GM23338 (cell line): ENCODE measurements at regions not wholly inside any gene's neighbourhood (a gene's known extent, or its start where the extent isn't known, plus 50 kb on each side); places are given as distances from the start of the nearest gene placed in this dataset.

Experiments used
- ATAC-seq: fragments of 200-7000 bp; cut with Tn5 transposase; 3 replicates; pipeline ENCODE4 v1.9.1; 2020
- DNase-seq: peaks from one replicate; pipeline ENCODE4 v3.0.0-alpha.2; 2015; ENCODE audit warnings: low spot score
- H2AFZ ChIP-seq: fragments of 200-600 bp; sonication (generic); 2 replicates; pipeline ENCODE4 v1.8.0; 2016; ENCODE audit warnings: antibody characterized with exemption, mild to moderate bottlenecking, moderate library complexity
- H3F3A ChIP-seq: fragments of 200-600 bp; sonication (generic); replicated peaks from 2 replicates; pipeline ENCODE4 v1.8.0; 2017; ENCODE audit warnings: antibody characterized with exemption, mixed run types, low read depth
- H3K27ac ChIP-seq: fragments of 200-600 bp; sonication (generic); 2 replicates; pipeline ENCODE4 v1.6.1; 2016; ENCODE audit warnings: low read depth
- H3K27me3 ChIP-seq: fragments of 200-600 bp; sonication (generic); 2 replicates; pipeline ENCODE4 v1.8.0; 2016; ENCODE audit warnings: mild to moderate bottlenecking, mixed run types, moderate library complexity; ENCODE audit not compliant: insufficient read depth
- H3K36me3 ChIP-seq: fragments of 200-600 bp; sonication (generic); 2 replicates; pipeline ENCODE4 v1.8.0; 2016; ENCODE audit warnings: mild to moderate bottlenecking; ENCODE audit not compliant: insufficient read depth
- H3K4me1 ChIP-seq: fragments of 200-600 bp; sonication (generic); 2 replicates; pipeline ENCODE4 v1.8.0; 2016; ENCODE audit warnings: mild to moderate bottlenecking, moderate library complexity; ENCODE audit not compliant: insufficient read depth
- H3K4me2 ChIP-seq: fragments of 200-600 bp; sonication (generic); 2 replicates; pipeline ENCODE4 v1.7.1; 2017; ENCODE audit warnings: mixed run types
- H3K4me3 ChIP-seq: fragments of 200-600 bp; sonication (generic); 2 replicates; pipeline ENCODE4 v1.6.1; 2016; ENCODE audit warnings: mixed run types
- H3K79me2 ChIP-seq: fragments of 200-600 bp; sonication (generic); replicated peaks from 2 replicates; pipeline ENCODE4 v1.8.0; 2017; ENCODE audit warnings: mild to moderate bottlenecking; ENCODE audit not compliant: insufficient read depth
- H3K9me2 ChIP-seq: fragments of 200-600 bp; sonication (generic); 2 replicates; pipeline ENCODE4 v1.8.0; 2017; ENCODE audit not compliant: insufficient read depth
- H4K20me1 ChIP-seq: fragments of 200-600 bp; sonication (generic); replicated peaks from 2 replicates; pipeline ENCODE4 v1.8.0; 2017; ENCODE audit warnings: mild to moderate bottlenecking; ENCODE audit not compliant: insufficient read depth
- H3K27ac Mint-ChIP-seq: 2 replicates; pipeline ENCODE4 v1.8.0; 2020; ENCODE audit warnings: inconsistent platforms, mild to moderate bottlenecking, moderate library complexity, mixed read lengths
- H3K27me3 Mint-ChIP-seq: 3 replicates; pipeline ENCODE4 v1.8.0; 2022; ENCODE audit warnings: low read depth, mild to moderate bottlenecking, moderate library complexity, mixed read lengths, inconsistent platforms; ENCODE audit not compliant: insufficient read depth, poor library complexity
- H3K36me3 Mint-ChIP-seq: 3 replicates; pipeline ENCODE4 v1.8.0; 2021; ENCODE audit warnings: low read depth, mild to moderate bottlenecking, inconsistent platforms, moderate library complexity, mixed read lengths
- H3K4me1 Mint-ChIP-seq: 3 replicates; pipeline ENCODE4 v1.8.0; 2020; ENCODE audit warnings: mild to moderate bottlenecking, inconsistent platforms, mixed read lengths
- H3K4me3 Mint-ChIP-seq: 3 replicates; pipeline ENCODE4 v1.8.0; 2021; ENCODE audit warnings: moderate library complexity, mild to moderate bottlenecking, inconsistent platforms, mixed read lengths
- H3K9me3 Mint-ChIP-seq: 3 replicates; pipeline ENCODE4 v1.8.0; 2020; ENCODE audit warnings: moderate library complexity, mild to moderate bottlenecking, inconsistent platforms, mixed read lengths
- CREB1 ChIP-seq: fragments of 250-450 bp; sonication (Bioruptor Pico); IDR thresholded peaks from 2 replicates; pipeline ENCODE4 v1.5.0; 2020; ENCODE audit warnings: low read depth, mild to moderate bottlenecking, moderate library complexity
- EZH2 ChIP-seq: fragments of 200-600 bp; sonication (generic); IDR thresholded peaks from one replicate; pipeline ENCODE4 v1.8.0; 2017; ENCODE audit warnings: antibody characterized with exemption, mild to moderate bottlenecking, low read depth; ENCODE audit not compliant: unreplicated experiment
- EZH2phosphoT487 ChIP-seq: fragments of 200-600 bp; sonication (generic); IDR thresholded peaks from one replicate; pipeline ENCODE4 v1.8.1; 2018; ENCODE audit warnings: antibody characterized with exemption; ENCODE audit not compliant: unreplicated experiment
- JUNB ChIP-seq: IDR thresholded peaks from one replicate; pipeline ENCODE4 v1.6.1; 2016; ENCODE audit warnings: antibody characterized with exemption; ENCODE audit not compliant: unreplicated experiment
- NANOG ChIP-seq: IDR thresholded peaks from 2 replicates; pipeline ENCODE4 v1.6.1; 2016; ENCODE audit warnings: antibody characterized with exemption, borderline replicate concordance
- POLR2AphosphoS5 ChIP-seq: IDR thresholded peaks from 2 replicates; pipeline ENCODE4 v1.6.1; 2016; ENCODE audit warnings: antibody characterized with exemption, low read depth
- STAT1 ChIP-seq: IDR thresholded peaks from one replicate; pipeline ENCODE4 v1.6.1; 2016; ENCODE audit warnings: antibody characterized with exemption; ENCODE audit not compliant: unreplicated experiment
- ZNF114 ChIP-seq: fragments of 250-450 bp; sonication (Bioruptor Pico); IDR thresholded peaks from 2 replicates; pipeline ENCODE4 v1.5.0; 2020; ENCODE audit warnings: mild to moderate bottlenecking, moderate library complexity
- ZNF331 ChIP-seq: fragments of 250-450 bp; sonication (Bioruptor Pico); IDR thresholded peaks from 2 replicates; pipeline ENCODE4 v1.5.0; 2020; ENCODE audit warnings: low read depth, mild to moderate bottlenecking, moderate library complexity
- TF ChIP-seq, protein P1 (sequence below): fragments of 250-450 bp; sonication (Bioruptor Pico); IDR thresholded peaks from 2 replicates; pipeline ENCODE4 v1.5.0; 2020; ENCODE audit warnings: mild to moderate bottlenecking, moderate library complexity
- TF ChIP-seq, protein P2 (sequence below): IDR thresholded peaks from one replicate; pipeline ENCODE4 v1.6.1; 2018; ENCODE audit warnings: antibody characterized with exemption; ENCODE audit not compliant: unreplicated experiment
- TF ChIP-seq, protein P3 (sequence below): IDR thresholded peaks from 2 replicates; pipeline ENCODE4 v1.6.1; 2016; ENCODE audit warnings: antibody characterized with exemption
- TF ChIP-seq, protein P4 (sequence below), 2 experiments: fragments of 200-600 bp in 1 of 2; sonication (generic) in 1 of 2; conservative IDR thresholded peaks; 2 replicates each; pipeline versions ENCODE4 v1.5.1 to v1.6.1; 2016 to 2017; ENCODE audit warnings: antibody characterized with exemption in 2 of 2, low read depth in 2 of 2, mild to moderate bottlenecking in 2 of 2, moderate library complexity in 1 of 2

DNA sequence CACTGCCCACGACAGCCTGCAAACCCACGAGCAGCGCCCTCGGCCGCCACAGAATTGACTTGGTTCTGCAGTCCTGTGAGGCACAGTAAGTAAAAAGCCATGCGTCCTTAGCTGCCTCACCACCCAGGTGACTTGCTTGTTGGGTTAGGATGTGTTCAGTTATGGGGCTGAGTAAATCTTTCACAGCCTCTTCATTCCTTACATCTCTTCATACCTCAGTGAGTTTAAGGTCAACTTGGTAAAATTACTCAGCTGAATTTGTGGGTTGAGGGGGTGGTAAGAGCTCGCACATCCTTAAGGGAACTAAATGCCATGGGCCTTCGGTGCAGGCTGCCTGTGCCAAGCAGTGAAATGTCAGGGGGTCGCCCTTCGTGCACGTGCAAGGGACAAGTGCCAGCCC, 165.2 kb upstream of the ALKAL2 start:
- Mint-ChIP-seq H3K4me3 (no peak overlapping the region), H3K27me3 (no peaks in the 10 kb centered on the region), H3K27ac (no peak overlapping the region), H3K36me3 (no peaks in the 10 kb centered on the region), H3K9me3 (peaks cover 3% of the 10 kb centered on the region; the same call in 1 of the 3 replicates), H3K4me1 (peaks cover 21% of the 10 kb centered on the region)
- no peaks in the 10 kb centered on the region for H3F3A ChIP-seq
- H3K27ac ChIP-seq: no peak overlapping the region
- H3K4me3 ChIP-seq: no peak overlapping the region
- no peaks in the 10 kb centered on the region for H4K20me1 ChIP-seq
- no peaks in the 10 kb centered on the region for H3K36me3 ChIP-seq
- H3K9me2 ChIP-seq: no peaks in the 10 kb centered on the region
- H3K27me3 ChIP-seq: no peaks in the 10 kb centered on the region
- no peaks in the 10 kb centered on the region; the same call in 1 of the 2 replicates for H3K4me1 ChIP-seq
- TF ChIP-seq EZH2phosphoT487 (no peak), STAT1 (no peak), ZNF331 (no peak), CREB1 (CRISPR knock-in tag) (no peak), JUNB (no peak), EZH2 (no peak), ZNF114 (CRISPR knock-in tag) (no peak), NANOG (no peak), POLR2AphosphoS5 (no peak)
- TF ChIP-seq, protein P1, sequence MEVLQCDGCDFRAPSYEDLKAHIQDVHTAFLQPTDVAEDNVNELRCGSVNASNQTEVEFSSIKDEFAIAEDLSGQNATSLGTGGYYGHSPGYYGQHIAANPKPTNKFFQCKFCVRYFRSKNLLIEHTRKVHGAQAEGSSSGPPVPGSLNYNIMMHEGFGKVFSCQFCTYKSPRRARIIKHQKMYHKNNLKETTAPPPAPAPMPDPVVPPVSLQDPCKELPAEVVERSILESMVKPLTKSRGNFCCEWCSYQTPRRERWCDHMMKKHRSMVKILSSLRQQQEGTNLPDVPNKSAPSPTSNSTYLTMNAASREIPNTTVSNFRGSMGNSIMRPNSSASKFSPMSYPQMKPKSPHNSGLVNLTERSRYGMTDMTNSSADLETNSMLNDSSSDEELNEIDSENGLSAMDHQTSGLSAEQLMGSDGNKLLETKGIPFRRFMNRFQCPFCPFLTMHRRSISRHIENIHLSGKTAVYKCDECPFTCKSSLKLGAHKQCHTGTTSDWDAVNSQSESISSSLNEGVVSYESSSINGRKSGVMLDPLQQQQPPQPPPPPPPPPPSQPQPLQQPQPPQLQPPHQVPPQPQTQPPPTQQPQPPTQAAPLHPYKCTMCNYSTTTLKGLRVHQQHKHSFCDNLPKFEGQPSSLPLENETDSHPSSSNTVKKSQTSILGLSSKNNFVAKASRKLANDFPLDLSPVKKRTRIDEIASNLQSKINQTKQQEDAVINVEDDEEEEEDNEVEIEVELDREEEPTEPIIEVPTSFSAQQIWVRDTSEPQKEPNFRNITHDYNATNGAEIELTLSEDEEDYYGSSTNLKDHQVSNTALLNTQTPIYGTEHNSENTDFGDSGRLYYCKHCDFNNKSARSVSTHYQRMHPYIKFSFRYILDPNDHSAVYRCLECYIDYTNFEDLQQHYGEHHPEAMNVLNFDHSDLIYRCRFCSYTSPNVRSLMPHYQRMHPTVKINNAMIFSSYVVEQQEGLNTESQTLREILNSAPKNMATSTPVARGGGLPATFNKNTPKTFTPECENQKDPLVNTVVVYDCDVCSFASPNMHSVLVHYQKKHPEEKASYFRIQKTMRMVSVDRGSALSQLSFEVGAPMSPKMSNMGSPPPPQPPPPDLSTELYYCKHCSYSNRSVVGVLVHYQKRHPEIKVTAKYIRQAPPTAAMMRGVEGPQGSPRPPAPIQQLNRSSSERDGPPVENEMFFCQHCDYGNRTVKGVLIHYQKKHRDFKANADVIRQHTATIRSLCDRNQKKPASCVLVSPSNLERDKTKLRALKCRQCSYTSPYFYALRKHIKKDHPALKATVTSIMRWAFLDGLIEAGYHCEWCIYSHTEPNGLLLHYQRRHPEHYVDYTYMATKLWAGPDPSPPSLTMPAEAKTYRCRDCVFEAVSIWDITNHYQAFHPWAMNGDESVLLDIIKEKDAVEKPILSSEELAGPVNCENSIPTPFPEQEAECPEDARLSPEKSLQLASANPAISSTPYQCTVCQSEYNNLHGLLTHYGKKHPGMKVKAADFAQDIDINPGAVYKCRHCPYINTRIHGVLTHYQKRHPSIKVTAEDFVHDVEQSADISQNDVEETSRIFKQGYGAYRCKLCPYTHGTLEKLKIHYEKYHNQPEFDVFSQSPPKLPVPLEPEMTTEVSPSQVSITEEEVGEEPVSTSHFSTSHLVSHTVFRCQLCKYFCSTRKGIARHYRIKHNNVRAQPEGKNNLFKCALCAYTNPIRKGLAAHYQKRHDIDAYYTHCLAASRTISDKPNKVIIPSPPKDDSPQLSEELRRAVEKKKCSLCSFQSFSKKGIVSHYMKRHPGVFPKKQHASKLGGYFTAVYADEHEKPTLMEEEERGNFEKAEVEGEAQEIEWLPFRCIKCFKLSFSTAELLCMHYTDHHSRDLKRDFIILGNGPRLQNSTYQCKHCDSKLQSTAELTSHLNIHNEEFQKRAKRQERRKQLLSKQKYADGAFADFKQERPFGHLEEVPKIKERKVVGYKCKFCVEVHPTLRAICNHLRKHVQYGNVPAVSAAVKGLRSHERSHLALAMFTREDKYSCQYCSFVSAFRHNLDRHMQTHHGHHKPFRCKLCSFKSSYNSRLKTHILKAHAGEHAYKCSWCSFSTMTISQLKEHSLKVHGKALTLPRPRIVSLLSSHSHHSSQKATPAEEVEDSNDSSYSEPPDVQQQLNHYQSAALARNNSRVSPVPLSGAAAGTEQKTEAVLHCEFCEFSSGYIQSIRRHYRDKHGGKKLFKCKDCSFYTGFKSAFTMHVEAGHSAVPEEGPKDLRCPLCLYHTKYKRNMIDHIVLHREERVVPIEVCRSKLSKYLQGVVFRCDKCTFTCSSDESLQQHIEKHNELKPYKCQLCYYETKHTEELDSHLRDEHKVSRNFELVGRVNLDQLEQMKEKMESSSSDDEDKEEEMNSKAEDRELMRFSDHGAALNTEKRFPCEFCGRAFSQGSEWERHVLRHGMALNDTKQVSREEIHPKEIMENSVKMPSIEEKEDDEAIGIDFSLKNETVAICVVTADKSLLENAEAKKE: no peak
- TF ChIP-seq, protein P2, sequence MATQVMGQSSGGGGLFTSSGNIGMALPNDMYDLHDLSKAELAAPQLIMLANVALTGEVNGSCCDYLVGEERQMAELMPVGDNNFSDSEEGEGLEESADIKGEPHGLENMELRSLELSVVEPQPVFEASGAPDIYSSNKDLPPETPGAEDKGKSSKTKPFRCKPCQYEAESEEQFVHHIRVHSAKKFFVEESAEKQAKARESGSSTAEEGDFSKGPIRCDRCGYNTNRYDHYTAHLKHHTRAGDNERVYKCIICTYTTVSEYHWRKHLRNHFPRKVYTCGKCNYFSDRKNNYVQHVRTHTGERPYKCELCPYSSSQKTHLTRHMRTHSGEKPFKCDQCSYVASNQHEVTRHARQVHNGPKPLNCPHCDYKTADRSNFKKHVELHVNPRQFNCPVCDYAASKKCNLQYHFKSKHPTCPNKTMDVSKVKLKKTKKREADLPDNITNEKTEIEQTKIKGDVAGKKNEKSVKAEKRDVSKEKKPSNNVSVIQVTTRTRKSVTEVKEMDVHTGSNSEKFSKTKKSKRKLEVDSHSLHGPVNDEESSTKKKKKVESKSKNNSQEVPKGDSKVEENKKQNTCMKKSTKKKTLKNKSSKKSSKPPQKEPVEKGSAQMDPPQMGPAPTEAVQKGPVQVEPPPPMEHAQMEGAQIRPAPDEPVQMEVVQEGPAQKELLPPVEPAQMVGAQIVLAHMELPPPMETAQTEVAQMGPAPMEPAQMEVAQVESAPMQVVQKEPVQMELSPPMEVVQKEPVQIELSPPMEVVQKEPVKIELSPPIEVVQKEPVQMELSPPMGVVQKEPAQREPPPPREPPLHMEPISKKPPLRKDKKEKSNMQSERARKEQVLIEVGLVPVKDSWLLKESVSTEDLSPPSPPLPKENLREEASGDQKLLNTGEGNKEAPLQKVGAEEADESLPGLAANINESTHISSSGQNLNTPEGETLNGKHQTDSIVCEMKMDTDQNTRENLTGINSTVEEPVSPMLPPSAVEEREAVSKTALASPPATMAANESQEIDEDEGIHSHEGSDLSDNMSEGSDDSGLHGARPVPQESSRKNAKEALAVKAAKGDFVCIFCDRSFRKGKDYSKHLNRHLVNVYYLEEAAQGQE: no peak
- TF ChIP-seq, protein P3, sequence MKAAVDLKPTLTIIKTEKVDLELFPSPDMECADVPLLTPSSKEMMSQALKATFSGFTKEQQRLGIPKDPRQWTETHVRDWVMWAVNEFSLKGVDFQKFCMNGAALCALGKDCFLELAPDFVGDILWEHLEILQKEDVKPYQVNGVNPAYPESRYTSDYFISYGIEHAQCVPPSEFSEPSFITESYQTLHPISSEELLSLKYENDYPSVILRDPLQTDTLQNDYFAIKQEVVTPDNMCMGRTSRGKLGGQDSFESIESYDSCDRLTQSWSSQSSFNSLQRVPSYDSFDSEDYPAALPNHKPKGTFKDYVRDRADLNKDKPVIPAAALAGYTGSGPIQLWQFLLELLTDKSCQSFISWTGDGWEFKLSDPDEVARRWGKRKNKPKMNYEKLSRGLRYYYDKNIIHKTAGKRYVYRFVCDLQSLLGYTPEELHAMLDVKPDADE: no peak
- TF ChIP-seq, protein P4, sequence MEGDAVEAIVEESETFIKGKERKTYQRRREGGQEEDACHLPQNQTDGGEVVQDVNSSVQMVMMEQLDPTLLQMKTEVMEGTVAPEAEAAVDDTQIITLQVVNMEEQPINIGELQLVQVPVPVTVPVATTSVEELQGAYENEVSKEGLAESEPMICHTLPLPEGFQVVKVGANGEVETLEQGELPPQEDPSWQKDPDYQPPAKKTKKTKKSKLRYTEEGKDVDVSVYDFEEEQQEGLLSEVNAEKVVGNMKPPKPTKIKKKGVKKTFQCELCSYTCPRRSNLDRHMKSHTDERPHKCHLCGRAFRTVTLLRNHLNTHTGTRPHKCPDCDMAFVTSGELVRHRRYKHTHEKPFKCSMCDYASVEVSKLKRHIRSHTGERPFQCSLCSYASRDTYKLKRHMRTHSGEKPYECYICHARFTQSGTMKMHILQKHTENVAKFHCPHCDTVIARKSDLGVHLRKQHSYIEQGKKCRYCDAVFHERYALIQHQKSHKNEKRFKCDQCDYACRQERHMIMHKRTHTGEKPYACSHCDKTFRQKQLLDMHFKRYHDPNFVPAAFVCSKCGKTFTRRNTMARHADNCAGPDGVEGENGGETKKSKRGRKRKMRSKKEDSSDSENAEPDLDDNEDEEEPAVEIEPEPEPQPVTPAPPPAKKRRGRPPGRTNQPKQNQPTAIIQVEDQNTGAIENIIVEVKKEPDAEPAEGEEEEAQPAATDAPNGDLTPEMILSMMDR (conservative IDR thresholded peaks at IDR 0.05; ENCODE audit: low read depth in 2 of 2): no peak
- no peak overlapping the region for H2AFZ ChIP-seq
- DNase-seq (no peak), ATAC-seq (no peak)
- H3K79me2 ChIP-seq: no peaks in the 10 kb centered on the region
- no peak overlapping the region for H3K4me2 ChIP-seq
